ENCODE measurements at regions not wholly inside any gene's neighbourhood (a gene's known extent, or its start where the extent isn't known, plus 50 kb on each side); places are given as distances from the start of the nearest gene placed in this dataset.
"Not testable (repeated sequence)": the region's sequence is repeated elsewhere in the genome, so short reads cannot be mapped to it uniquely, and the experiment has no call there.

GRCh38 chr13:50451609-50452008 lies 391.9 kb downstream of the DLEU7 start:
- no peak for DNase-seq (ENCODE audit: low spot score)

DNA sequence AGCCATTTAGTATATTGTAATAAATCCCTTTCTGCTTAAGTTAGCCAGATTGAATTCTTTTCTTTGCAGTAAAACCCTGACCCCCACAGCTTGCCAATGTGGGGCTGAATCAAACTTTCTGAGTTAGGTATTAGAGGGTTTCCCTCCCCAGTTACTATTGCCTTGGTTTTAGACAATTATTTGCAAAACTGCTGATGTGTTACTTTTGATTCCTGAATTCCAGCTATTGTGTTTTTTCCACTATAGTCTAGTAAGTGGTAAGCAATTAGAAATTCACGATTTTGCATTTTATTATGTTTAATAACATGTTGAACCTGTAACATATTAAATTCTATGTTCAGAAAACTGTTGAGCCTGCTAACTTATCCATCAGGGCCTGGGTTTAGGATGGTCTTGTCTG lies 391.5 kb downstream of the DLEU7 start:
- DNase-seq (ENCODE audit: low spot score), result no peak

DNA sequence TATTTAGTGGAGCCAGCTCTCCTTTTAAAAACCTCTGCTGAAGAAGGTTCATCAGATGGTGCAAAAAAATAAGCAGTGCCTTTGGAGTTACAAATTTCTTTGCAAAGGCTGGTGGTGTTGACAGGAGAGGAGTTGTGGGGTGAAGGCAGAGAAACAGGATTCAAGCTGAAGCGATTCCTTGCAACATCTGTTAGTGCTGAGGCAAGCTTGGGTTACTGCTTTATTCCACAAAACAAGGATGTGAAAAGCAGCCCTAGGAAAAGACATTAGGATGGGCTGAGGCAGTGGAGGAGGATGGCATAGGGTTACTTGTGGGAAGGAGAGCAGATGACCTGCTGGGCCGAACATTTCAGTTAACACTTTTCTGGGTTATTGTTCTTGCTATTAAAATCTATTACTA lies 390.7 kb downstream of the DLEU7 start:
- no peak for DNase-seq (ENCODE audit: low spot score)

DNA sequence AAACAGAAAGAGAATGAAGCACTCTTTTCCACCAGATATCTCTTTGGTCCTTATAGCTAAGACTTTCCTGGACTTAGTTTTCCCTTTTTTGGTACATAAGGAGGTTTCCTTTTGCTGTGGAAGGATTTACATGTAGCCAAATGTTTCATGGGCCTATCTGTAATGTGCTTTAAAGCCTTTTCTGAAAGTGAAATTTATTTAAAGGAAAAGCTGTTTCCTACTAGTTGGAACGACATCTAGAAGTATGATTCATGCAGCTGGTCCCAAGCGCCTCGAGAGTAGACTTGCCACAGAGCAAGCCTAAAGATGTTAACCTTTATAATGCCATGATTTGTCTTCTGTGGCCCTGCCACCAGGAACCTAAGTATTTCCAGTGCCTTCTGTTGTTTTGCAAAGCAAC lies 390.3 kb downstream of the DLEU7 start:
- DNase-seq (ENCODE audit: low spot score), result no peak

DNA sequence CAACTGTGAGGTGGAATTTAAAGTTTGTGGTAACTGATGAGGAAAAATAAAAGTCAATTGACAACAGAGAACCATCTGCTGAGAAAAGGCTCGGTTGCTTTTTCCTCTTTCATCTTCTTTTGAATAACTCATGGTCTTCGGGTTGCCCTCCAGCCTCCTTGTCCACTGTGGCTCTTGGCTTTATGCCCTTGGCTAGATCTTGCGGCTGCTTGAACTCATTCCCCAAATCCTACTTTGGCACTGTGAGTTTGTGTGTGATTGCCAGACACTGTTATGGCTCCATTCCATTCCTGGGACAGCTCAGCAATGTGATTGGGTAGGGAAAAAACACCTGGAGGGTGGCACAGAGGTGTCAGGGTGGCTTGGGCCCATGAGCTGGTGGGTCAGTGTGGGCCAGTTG lies 387.4 kb downstream of the DLEU7 start:
- DNase-seq (ENCODE audit: low spot score), result no peak

DNA sequence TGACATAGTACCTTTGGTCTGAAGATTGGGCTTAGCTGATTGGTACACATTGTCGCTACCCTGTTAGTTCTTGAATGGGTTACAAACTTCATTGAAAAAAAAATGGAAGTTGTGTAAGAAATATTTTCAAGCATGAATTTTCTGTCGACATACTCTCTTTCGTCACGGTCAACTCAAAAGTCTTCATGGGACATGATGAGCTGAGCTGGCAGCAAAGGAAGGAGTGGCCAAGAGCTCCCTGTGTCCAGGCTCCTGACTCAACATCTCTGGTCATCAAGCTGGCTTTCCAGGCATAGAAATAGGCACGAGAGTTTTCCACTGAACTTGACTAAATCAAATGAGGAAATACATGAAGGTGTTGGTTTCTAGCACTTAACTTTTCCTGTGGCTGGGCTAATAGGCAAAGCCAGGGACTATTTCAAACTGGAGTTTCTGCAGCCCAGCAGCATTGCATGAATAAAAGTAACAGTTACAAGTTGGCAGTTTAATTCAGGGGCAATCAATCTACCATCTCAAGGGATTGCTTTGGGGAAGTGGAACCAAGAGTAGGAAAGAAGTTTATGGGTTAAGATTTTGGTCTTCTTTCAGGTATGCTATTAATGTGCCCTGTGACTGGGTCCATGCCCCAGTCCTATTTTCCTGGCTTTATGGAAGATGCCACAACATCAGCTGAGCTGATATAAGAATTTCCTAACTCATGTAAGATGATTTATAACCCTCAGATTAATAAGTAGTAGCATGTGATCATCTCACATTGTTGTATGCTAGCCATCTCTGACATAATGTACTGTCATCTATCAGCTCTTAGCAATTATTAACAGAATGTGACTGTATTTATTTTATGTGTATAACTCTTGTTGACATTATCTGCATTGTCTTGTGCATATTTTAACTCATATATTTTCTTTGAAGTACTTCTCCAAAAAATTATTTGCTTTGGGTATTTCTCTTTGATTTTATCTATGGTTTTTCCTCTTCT lies 385.8 kb downstream of the DLEU7 start:
- no peak for DNase-seq (ENCODE audit: low spot score)

DNA sequence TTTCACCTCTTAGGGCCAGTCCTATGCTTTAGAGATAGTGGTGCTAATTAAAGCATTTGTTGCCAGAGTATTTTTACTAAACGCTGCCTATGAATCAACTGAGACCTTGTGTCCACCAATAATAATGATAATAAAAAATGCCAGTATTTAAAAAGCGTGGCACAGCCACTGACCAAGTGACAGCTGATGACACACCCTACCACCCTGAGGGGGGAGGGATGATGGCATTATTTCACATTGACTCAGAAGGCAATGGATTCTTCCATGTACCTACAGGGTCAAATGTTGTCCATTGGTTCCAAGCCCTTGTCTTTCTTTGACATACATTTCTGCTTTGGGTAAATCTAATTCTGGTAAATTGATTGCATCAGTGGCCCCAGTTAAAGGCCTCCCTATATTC lies 384.4 kb downstream of the DLEU7 start:
- DNase-seq (ENCODE audit: low spot score), result no peak

DNA sequence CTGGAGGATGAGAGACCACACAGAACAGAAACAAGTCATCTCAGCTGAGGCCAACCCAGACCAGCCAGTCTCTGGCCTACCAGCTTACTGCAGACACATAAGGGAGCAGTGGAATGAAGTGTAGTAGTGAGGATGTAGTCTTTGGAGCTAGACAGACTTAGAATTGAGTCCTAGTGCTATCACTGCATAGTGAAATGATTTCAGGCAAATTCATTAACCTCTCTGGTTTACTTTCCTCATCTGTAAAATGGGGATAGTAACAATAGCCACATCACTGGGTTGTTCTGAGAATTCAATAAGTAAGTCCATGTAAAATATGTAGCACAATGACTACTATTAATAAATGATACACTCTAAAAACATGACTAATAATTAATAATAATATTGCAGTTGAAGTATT lies 383.8 kb downstream of the DLEU7 start:
- no peak for DNase-seq (ENCODE audit: low spot score)

GRCh38 chr13:50460358-50460757 lies 383.1 kb downstream of the DLEU7 start:
- DNase-seq (ENCODE audit: low spot score), result no peak

- no peak for DNase-seq (ENCODE audit: low spot score)
Observed at GRCh38 chr13:50461189-50461588, 382.3 kb downstream of the DLEU7 start.

- no peak for DNase-seq (ENCODE audit: low spot score)
Observed at GRCh38 chr13:50463719-50464118, 379.8 kb downstream of the DLEU7 start.

GRCh38 chr13:50464349-50465251 lies 378.9 kb downstream of the DLEU7 start:
- no peak for DNase-seq (ENCODE audit: low spot score)

DNA sequence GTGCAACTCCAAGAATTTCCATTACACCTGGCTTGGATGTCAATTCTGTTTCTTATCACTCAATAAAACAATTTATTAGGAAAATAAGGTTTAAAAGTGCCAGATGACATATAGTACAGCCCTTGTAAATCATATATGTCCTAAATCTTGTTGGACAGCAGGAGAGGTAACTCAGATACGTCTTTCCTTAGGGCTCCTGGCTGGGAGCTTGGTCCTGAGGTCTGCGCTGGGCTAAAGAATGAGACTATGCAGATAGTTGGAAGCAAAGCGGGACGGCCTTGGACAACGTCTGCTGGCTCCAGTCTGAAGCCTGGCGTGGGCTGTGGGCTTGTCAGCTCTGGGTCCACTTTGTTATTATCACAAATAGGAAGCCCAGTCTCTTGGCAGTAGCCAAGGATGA lies 377.0 kb downstream of the DLEU7 start:
- DNase-seq (ENCODE audit: low spot score), result no peak

- DNase-seq (ENCODE audit: low spot score), result no peak
Observed at GRCh38 chr13:50467156-50468110, 376.1 kb downstream of the DLEU7 start.

- no peak for DNase-seq (ENCODE audit: low spot score)
Observed at GRCh38 chr13:50468849-50469669, 374.4 kb downstream of the DLEU7 start.

DNA sequence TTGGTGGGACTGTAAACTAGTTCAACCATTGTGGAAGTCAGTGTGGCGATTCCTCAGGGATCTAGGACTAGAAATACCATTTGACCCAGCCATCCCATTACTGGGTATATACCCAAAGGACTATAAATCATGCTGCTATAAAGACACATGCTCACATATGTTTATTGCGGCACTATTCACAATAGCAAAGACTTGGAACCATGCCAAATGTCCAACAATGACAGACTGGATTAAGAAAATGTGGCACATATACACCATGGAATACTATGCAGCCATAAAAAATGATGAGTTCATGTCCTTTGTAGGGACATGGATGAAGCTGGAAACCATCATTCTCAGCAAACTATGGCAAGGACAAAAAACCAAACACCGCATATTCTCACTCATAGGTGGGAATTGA lies 370.4 kb downstream of the DLEU7 start:
- DNase-seq (ENCODE audit: low spot score), result not testable (repeated sequence)

DNA sequence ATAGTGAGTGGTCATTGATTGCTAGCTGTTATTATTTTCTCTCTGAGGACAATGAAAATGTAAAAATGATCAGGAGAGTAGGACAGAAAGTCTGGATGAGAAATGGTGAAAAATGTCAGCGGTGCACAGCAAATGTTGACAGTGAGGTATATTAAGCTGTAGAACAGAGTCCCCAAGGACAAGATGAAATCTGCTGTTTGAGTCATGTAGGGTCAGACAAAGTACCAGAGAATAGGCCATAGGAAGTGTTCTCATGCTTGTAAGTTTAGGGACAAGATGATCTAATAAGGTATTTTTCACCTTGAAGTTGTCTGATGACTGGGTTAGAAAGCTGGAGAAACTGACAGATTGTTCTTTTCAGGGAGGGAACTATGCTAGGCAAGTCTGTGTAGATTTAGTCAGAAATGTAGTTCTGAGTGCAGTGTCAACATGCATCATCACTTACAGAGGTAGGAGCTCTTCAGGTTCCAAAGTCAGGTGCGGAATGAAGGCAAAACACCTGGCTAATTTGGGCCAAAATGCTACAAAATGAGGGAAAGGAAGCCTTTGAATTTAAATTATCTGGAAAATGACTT lies 369.3 kb downstream of the DLEU7 start:
- DNase-seq (ENCODE audit: low spot score), result no peak

- no peak for DNase-seq (ENCODE audit: low spot score)
Observed at GRCh38 chr13:50476577-50477285, 366.8 kb downstream of the DLEU7 start.

GRCh38 chr13:50481936-50482335 lies 361.6 kb downstream of the DLEU7 start:
- no peak for DNase-seq (ENCODE audit: low spot score)

GRCh38 chr13:50483416-50483815 lies 360.1 kb downstream of the DLEU7 start:
- DNase-seq (ENCODE audit: low spot score), result no peak

Measured in mucosa of gallbladder (tissue), 1 donor.